HCT116 (cell line): ENCODE measurements at regions not wholly inside any gene's neighbourhood (a gene's known extent, or its start where the extent isn't known, plus 50 kb on each side); places are given as distances from the start of the nearest gene placed in this dataset.

Experiments used
- CEBPB ChIP-seq: IDR thresholded peaks from 2 replicates; pipeline ENCODE4 v1.6.1; 2012; ENCODE audit warnings: low read depth
- EZH2 ChIP-seq: fragments of 200-600 bp; sonication (generic); IDR thresholded peaks from 2 replicates; pipeline ENCODE4 v1.6.1; 2017; ENCODE audit warnings: antibody characterized with exemption, mixed run types
- MAX ChIP-seq: IDR thresholded peaks from 2 replicates; pipeline ENCODE4 v1.6.1; 2012
- POLR2A ChIP-seq: IDR thresholded peaks from 2 replicates; pipeline ENCODE4 v1.7.0; 2011; ENCODE audit warnings: borderline replicate concordance; ENCODE audit not compliant: insufficient read depth, insufficient read length; ENCODE audit errors: extremely low read depth
- POLR2AphosphoS5 ChIP-seq: IDR thresholded peaks from 2 replicates; pipeline ENCODE4 v1.6.1; 2011; ENCODE audit warnings: mild to moderate bottlenecking, low read depth, low read length, moderate library complexity
- RAD21 ChIP-seq: IDR thresholded peaks from 2 replicates; pipeline ENCODE4 v1.6.1; 2012; ENCODE audit warnings: low read depth, mild to moderate bottlenecking
- YY1 ChIP-seq: IDR thresholded peaks from 2 replicates; pipeline ENCODE4 v1.6.1; 2011; ENCODE audit warnings: low read length, low read depth, moderate library complexity, mild to moderate bottlenecking; ENCODE audit not compliant: insufficient replicate concordance; ENCODE audit errors: extremely low read depth
- ZBTB33 ChIP-seq: IDR thresholded peaks from 2 replicates; pipeline ENCODE4 v1.6.1; 2011; ENCODE audit warnings: mild to moderate bottlenecking, low read length, moderate library complexity; ENCODE audit not compliant: insufficient replicate concordance; ENCODE audit errors: extremely low read depth
- TF ChIP-seq, protein P1 (sequence below), 3 experiments: fragments of 200-600 bp in 1 of 3; sonication (generic) in 1 of 3; IDR thresholded peaks in 2 of 3; conservative IDR thresholded peaks in 1 of 3; 2 replicates each; pipeline ENCODE4 v1.5.1; 2012 to 2017; ENCODE audit warnings: low read depth in 2 of 3, low read length in 2 of 3, antibody characterized with exemption in 1 of 3, borderline replicate concordance in 1 of 3, control low read depth in 1 of 3, mild to moderate bottlenecking in 1 of 3, mixed read lengths in 1 of 3, mixed run types in 1 of 3, moderate library complexity in 1 of 3; ENCODE audit not compliant: insufficient read depth in 1 of 3
- TF ChIP-seq, protein P2 (sequence below): IDR thresholded peaks from 2 replicates; pipeline ENCODE4 v1.6.1; 2012

GRCh38 chr10:120015064-120015463 lies 122.5 kb downstream of the SEC23IP start:
- TF ChIP-seq POLR2AphosphoS5 (no peak), EZH2 (no peak), RAD21 (no peak), POLR2A (no peak), YY1 (no peak), CEBPB (no peak), ZBTB33 (no peak), MAX (no peak)
- TF ChIP-seq, protein P1, sequence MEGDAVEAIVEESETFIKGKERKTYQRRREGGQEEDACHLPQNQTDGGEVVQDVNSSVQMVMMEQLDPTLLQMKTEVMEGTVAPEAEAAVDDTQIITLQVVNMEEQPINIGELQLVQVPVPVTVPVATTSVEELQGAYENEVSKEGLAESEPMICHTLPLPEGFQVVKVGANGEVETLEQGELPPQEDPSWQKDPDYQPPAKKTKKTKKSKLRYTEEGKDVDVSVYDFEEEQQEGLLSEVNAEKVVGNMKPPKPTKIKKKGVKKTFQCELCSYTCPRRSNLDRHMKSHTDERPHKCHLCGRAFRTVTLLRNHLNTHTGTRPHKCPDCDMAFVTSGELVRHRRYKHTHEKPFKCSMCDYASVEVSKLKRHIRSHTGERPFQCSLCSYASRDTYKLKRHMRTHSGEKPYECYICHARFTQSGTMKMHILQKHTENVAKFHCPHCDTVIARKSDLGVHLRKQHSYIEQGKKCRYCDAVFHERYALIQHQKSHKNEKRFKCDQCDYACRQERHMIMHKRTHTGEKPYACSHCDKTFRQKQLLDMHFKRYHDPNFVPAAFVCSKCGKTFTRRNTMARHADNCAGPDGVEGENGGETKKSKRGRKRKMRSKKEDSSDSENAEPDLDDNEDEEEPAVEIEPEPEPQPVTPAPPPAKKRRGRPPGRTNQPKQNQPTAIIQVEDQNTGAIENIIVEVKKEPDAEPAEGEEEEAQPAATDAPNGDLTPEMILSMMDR (IDR thresholded peaks at IDR 0.05 in 2 of 3, conservative IDR thresholded peaks at IDR 0.05 in 1 of 3; ENCODE audit: borderline replicate concordance in 1 of 3, insufficient read depth in 1 of 3, low read depth in 2 of 3, low read length in 2 of 3), result no peak
- TF ChIP-seq, protein P2, sequence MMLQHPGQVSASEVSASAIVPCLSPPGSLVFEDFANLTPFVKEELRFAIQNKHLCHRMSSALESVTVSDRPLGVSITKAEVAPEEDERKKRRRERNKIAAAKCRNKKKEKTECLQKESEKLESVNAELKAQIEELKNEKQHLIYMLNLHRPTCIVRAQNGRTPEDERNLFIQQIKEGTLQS, result no peak
